Effector memory CD8-positive, alpha-beta T cell (primary cell): ENCODE measurements at regions not wholly inside any gene's neighbourhood (a gene's known extent, or its start where the extent isn't known, plus 50 kb on each side); places are given as distances from the start of the nearest gene placed in this dataset.
"Not testable (repeated sequence)": the region's sequence is repeated elsewhere in the genome, so short reads cannot be mapped to it uniquely, and the experiment has no call there.

Experiments used
- ATAC-seq: fragments of 150-1000 bp; cut with Tn5 transposase; replicated peaks from 2 replicates; pipeline ENCODE4 v1.10.0; 2021; ENCODE audit warnings: mild to moderate bottlenecking, moderate library complexity
- DNase-seq, 3 experiments: peaks; one replicate each; pipeline ENCODE4 v3.0.0; 2021
- H3K27ac Mint-ChIP-seq, 2 donors: one replicate each; pipeline ENCODE4 v1.8.0; 2022; ENCODE audit warnings: mild to moderate bottlenecking in 2 of 2, mixed read lengths in 2 of 2, moderate library complexity in 2 of 2
- H3K27me3 Mint-ChIP-seq, 2 donors: one replicate each; pipeline ENCODE4 v1.8.0; 2022; ENCODE audit warnings: mixed read lengths in 2 of 2
- H3K36me3 Mint-ChIP-seq: one replicate; pipeline ENCODE4 v1.8.0; 2022; ENCODE audit warnings: mild to moderate bottlenecking, moderate library complexity, mixed read lengths; ENCODE audit not compliant: insufficient read depth
- H3K4me1 Mint-ChIP-seq, 2 donors: one replicate each; pipeline ENCODE4 v1.8.0; 2022; ENCODE audit warnings: low read depth in 2 of 2, mixed read lengths in 2 of 2
- H3K4me3 Mint-ChIP-seq, 2 donors: one replicate each; pipeline ENCODE4 v1.8.0; 2022; ENCODE audit warnings: mild to moderate bottlenecking in 2 of 2, mixed read lengths in 2 of 2, moderate library complexity in 2 of 2
- H3K9me3 Mint-ChIP-seq, 2 donors: one replicate each; pipeline ENCODE4 v1.8.0; 2022; ENCODE audit warnings: mixed read lengths in 2 of 2

GRCh38 chr5:96170481-96171125, 209.0 kb upstream of the ELL2 start:
- H3K27ac Mint-ChIP-seq, ATAC-seq, H3K9me3 Mint-ChIP-seq: not testable (repeated sequence)

GRCh38 chr5:96168833-96169232, 207.2 kb upstream of the ELL2 start:
- not testable (repeated sequence) for H3K4me3 Mint-ChIP-seq, H3K4me1 Mint-ChIP-seq, DNase-seq, ATAC-seq, H3K9me3 Mint-ChIP-seq, H3K36me3 Mint-ChIP-seq, H3K27ac Mint-ChIP-seq
- peaks cover 12 to 19% of the 10 kb centered on the region in 2 donors for H3K27me3 Mint-ChIP-seq

More at GRCh38 chr5:96170481-96171125, 209.0 kb upstream of the ELL2 start:
- H3K4me3 Mint-ChIP-seq, H3K36me3 Mint-ChIP-seq, H3K27me3 Mint-ChIP-seq, H3K4me1 Mint-ChIP-seq, DNase-seq: not testable (repeated sequence)

- peaks cover 20 to 24% of the 10 kb centered on the region in 2 donors for H3K27me3 Mint-ChIP-seq
- no peak overlapping the region for H3K4me3 Mint-ChIP-seq
- H3K4me1 Mint-ChIP-seq: no peaks in the 10 kb centered on the region
- no peaks in the 10 kb centered on the region for H3K9me3 Mint-ChIP-seq
- ATAC-seq (no peak), DNase-seq (no peak)
- H3K27ac Mint-ChIP-seq: no peak overlapping the region
- H3K36me3 Mint-ChIP-seq: no peaks in the 10 kb centered on the region
Measured at GRCh38 chr5:96159043-96159442, 197.4 kb upstream of the ELL2 start.

GRCh38 chr5:96157841-96158291, 196.2 kb upstream of the ELL2 start:
- H3K27ac Mint-ChIP-seq: no peak overlapping the region
- no peak overlapping the region for H3K4me3 Mint-ChIP-seq
- no peak for ATAC-seq
- no peak for DNase-seq
- H3K4me1 Mint-ChIP-seq: no peaks in the 10 kb centered on the region
- peaks cover 17 to 23% of the 10 kb centered on the region in 2 donors for H3K27me3 Mint-ChIP-seq
- no peaks in the 10 kb centered on the region for H3K36me3 Mint-ChIP-seq
- no peaks in the 10 kb centered on the region for H3K9me3 Mint-ChIP-seq

- Mint-ChIP-seq H3K27me3 (peaks cover 17 to 23% of the 10 kb centered on the region in 2 donors), H3K27ac (no peak overlapping the region), H3K9me3 (no peaks in the 10 kb centered on the region), H3K36me3 (no peaks in the 10 kb centered on the region), H3K4me1 (no peaks in the 10 kb centered on the region), H3K4me3 (no peak overlapping the region)
- no peak for DNase-seq
- no peak for ATAC-seq
Measured at GRCh38 chr5:96157077-96157780, 195.6 kb upstream of the ELL2 start.

- no peak for ATAC-seq
- peaks cover 9 to 21% of the 10 kb centered on the region in 2 donors for H3K27me3 Mint-ChIP-seq
- H3K27ac Mint-ChIP-seq: no peak overlapping the region
Measured at GRCh38 chr5:96155147-96155546, 193.5 kb upstream of the ELL2 start.

GRCh38 chr5:96151891-96152290, 190.2 kb upstream of the ELL2 start:
- no peak overlapping the region for H3K4me3 Mint-ChIP-seq
- ATAC-seq: no peak
- DNase-seq: no peak

More at GRCh38 chr5:96155147-96155546, 193.5 kb upstream of the ELL2 start:
- Mint-ChIP-seq H3K36me3 (no peaks in the 10 kb centered on the region), H3K4me1 (no peaks in the 10 kb centered on the region), H3K9me3 (no peaks in the 10 kb centered on the region), H3K4me3 (no peak overlapping the region)
- DNase-seq: no peak

GRCh38 chr5:96150007-96150406, 188.4 kb upstream of the ELL2 start:
- Mint-ChIP-seq H3K9me3 (no peaks in the 10 kb centered on the region), H3K4me3 (no peak overlapping the region), H3K4me1 (no peaks in the 10 kb centered on the region), H3K27ac (no peak overlapping the region), H3K27me3 (peaks cover 7 to 19% of the 10 kb centered on the region in 2 donors), H3K36me3 (no peaks in the 10 kb centered on the region)
- DNase-seq (no peak), ATAC-seq (no peak)

More at GRCh38 chr5:96151891-96152290, 190.2 kb upstream of the ELL2 start:
- Mint-ChIP-seq H3K4me1 (no peaks in the 10 kb centered on the region), H3K27me3 (peaks cover 7 to 27% of the 10 kb centered on the region in 2 donors), H3K27ac (no peak overlapping the region), H3K36me3 (no peaks in the 10 kb centered on the region), H3K9me3 (no peaks in the 10 kb centered on the region)

GRCh38 chr5:96149546-96149945, 187.9 kb upstream of the ELL2 start:
- Mint-ChIP-seq H3K4me1 (no peaks in the 10 kb centered on the region), H3K9me3 (no peaks in the 10 kb centered on the region), H3K27ac (no peak overlapping the region), H3K27me3 (peaks cover 7 to 19% of the 10 kb centered on the region in 2 donors), H3K36me3 (no peaks in the 10 kb centered on the region), H3K4me3 (no peak overlapping the region)
- DNase-seq: no peak
- ATAC-seq: no peak

- DNase-seq (no peak), ATAC-seq (no peak)
- no peaks in the 10 kb centered on the region for H3K9me3 Mint-ChIP-seq
- H3K36me3 Mint-ChIP-seq: no peaks in the 10 kb centered on the region
- peaks cover 7 to 19% of the 10 kb centered on the region in 2 donors for H3K27me3 Mint-ChIP-seq
- no peaks in the 10 kb centered on the region for H3K4me1 Mint-ChIP-seq
- no peak overlapping the region for H3K27ac Mint-ChIP-seq
- no peak overlapping the region for H3K4me3 Mint-ChIP-seq
Measured at GRCh38 chr5:96149021-96149420, 187.4 kb upstream of the ELL2 start.

GRCh38 chr5:96148376-96148775, 186.7 kb upstream of the ELL2 start:
- H3K36me3 Mint-ChIP-seq: no peaks in the 10 kb centered on the region

GRCh38 chr5:96147866-96148265, 186.2 kb upstream of the ELL2 start:
- no peaks in the 10 kb centered on the region for H3K36me3 Mint-ChIP-seq
- H3K4me3 Mint-ChIP-seq: no peak overlapping the region
- H3K4me1 Mint-ChIP-seq: no peaks in the 10 kb centered on the region
- H3K9me3 Mint-ChIP-seq: no peaks in the 10 kb centered on the region
- no peak for ATAC-seq
- no peak for DNase-seq
- no peak overlapping the region for H3K27ac Mint-ChIP-seq
- H3K27me3 Mint-ChIP-seq: peaks cover 7 to 19% of the 10 kb centered on the region in 2 donors

More at GRCh38 chr5:96148376-96148775, 186.7 kb upstream of the ELL2 start:
- no peak for DNase-seq
- no peak for ATAC-seq
- H3K4me1 Mint-ChIP-seq: no peaks in the 10 kb centered on the region
- H3K27ac Mint-ChIP-seq: no peak overlapping the region
- no peaks in the 10 kb centered on the region for H3K9me3 Mint-ChIP-seq
- no peak overlapping the region for H3K4me3 Mint-ChIP-seq
- H3K27me3 Mint-ChIP-seq: peaks cover 7 to 19% of the 10 kb centered on the region in 2 donors

GRCh38 chr5:96146675-96147074, 185.0 kb upstream of the ELL2 start:
- Mint-ChIP-seq H3K4me3 (no peak overlapping the region), H3K9me3 (no peaks in the 10 kb centered on the region), H3K27me3 (peaks cover 7 to 19% of the 10 kb centered on the region in 2 donors), H3K27ac (no peak overlapping the region), H3K4me1 (no peaks in the 10 kb centered on the region), H3K36me3 (no peaks in the 10 kb centered on the region)
- ATAC-seq: peak; percentile 17
- no peak for DNase-seq

GRCh38 chr5:96144289-96144688, 182.6 kb upstream of the ELL2 start:
- no peak for DNase-seq
- Mint-ChIP-seq H3K4me3 (no peak overlapping the region), H3K27ac (no peak overlapping the region), H3K9me3 (no peaks in the 10 kb centered on the region), H3K36me3 (no peaks in the 10 kb centered on the region), H3K27me3 (peaks cover 5 to 16% of the 10 kb centered on the region in 2 donors), H3K4me1 (no peaks in the 10 kb centered on the region)
- ATAC-seq: no peak
